Thymus (tissue), 11 donors: ENCODE measurements at regions not wholly inside any gene's neighbourhood (a gene's known extent, or its start where the extent isn't known, plus 50 kb on each side); places are given as distances from the start of the nearest gene placed in this dataset.
"Not testable (repeated sequence)": the region's sequence is repeated elsewhere in the genome, so short reads cannot be mapped to it uniquely, and the experiment has no call there.

Experiments
- DNase-seq, 9 donors: peaks; one replicate each; pipeline ENCODE4 v3.0.0-alpha.2; 2013; ENCODE audit warnings: low spot score in 9 of 9, low read depth in 6 of 9, missing footprints in 1 of 9
- H3K27ac ChIP-seq, 2 donors: one replicate each; pipeline ENCODE4 v1.5.1; 2013; ENCODE audit warnings: control low read depth in 1 of 2, low read depth in 1 of 2, low read length in 1 of 2, mild to moderate bottlenecking in 1 of 2, moderate library complexity in 1 of 2
- H3K27me3 ChIP-seq, 2 donors: one replicate each; pipeline ENCODE4 v1.5.1; 2013; ENCODE audit warnings: low read length in 1 of 2; ENCODE audit not compliant: control insufficient read depth in 2 of 2, insufficient read depth in 1 of 2
- H3K36me3 ChIP-seq, 2 donors: one replicate each; pipeline ENCODE4 v1.5.1; 2013; ENCODE audit warnings: low read length in 1 of 2, mild to moderate bottlenecking in 1 of 2, moderate library complexity in 1 of 2; ENCODE audit not compliant: control insufficient read depth in 2 of 2, insufficient read depth in 2 of 2
- H3K4me1 ChIP-seq, 2 donors: one replicate each; pipeline ENCODE4 v1.5.1; 2013; ENCODE audit warnings: low read length in 2 of 2; ENCODE audit not compliant: control insufficient read depth in 2 of 2, insufficient read depth in 2 of 2
- H3K4me3 ChIP-seq, 2 donors: one replicate each; pipeline ENCODE4 v1.5.1; 2013; ENCODE audit warnings: low read length in 2 of 2, control low read depth in 1 of 2, mild to moderate bottlenecking in 1 of 2
- H3K9me3 ChIP-seq, 2 donors: one replicate each; pipeline ENCODE4 v1.5.1; 2013; ENCODE audit warnings: low read length in 1 of 2, mild to moderate bottlenecking in 1 of 2; ENCODE audit not compliant: control insufficient read depth in 2 of 2, insufficient read depth in 1 of 2
- WGBS: extraction: QIAGEN DNeasy Blood & Tissue Kit; methylation state at CpG from one replicate; pipeline ENCODE4 v1.1.7; 2013; 5-methylcytosine and 5-hydroxymethylcytosine counted together
- donor health status: healthy.

DNA sequence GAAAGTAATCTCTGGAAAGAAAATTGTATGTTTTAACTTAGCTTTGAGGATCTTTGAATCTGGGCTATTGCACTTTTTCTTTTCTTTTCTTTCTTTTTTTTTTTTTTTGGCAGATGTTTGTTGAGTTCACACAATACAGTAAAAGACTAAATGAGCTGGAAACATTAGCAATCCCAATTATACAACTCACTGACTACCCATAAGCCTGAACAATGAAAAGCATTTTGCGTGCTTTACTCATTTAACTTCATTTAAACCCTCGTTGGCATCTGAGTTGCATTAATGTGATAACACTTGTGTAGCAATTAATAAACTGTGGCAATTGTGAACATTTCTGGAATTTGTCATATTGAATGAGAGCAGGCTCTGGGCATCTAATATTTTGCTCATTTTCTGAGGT is 269.4 kb upstream of the RBMS3 start:
- Histone ChIP-seq H3K27ac (no peak overlapping the region), H3K4me1 (no peaks in the 10 kb centered on the region), H3K9me3 (no peaks in the 10 kb centered on the region), H3K27me3 (no peaks in the 10 kb centered on the region), H3K36me3 (no peaks in the 10 kb centered on the region), H3K4me3 (no peak overlapping the region)
- WGBS, result 98% methylated on average over 2 of the region's 2 CpGs
- no peak for DNase-seq

DNA sequence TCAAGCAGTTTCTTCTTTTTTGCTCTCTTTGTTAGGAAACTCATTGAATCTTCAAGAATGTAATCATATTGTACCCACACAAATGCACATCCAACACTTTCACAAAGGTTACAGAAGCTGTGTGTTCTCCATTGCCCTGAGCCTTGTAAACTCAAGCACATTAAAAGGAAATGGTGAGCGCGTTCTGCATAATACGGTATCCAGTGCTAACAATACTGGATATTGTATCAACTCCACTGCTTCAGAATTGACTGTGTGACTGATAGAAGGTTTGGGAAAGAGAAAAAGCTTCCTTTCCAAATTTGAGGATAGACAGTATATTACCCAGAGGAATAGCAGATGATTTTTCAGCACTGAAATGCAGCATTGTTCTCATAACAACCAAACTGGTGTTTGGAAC is 268.9 kb upstream of the RBMS3 start:
- Histone ChIP-seq H3K4me3 (no peak overlapping the region), H3K4me1 (no peaks in the 10 kb centered on the region), H3K27ac (no peak overlapping the region), H3K36me3 (no peaks in the 10 kb centered on the region), H3K9me3 (no peaks in the 10 kb centered on the region), H3K27me3 (no peaks in the 10 kb centered on the region)
- 98% methylated on average over 3 of the region's 3 CpGs for WGBS
- no peak for DNase-seq

DNA sequence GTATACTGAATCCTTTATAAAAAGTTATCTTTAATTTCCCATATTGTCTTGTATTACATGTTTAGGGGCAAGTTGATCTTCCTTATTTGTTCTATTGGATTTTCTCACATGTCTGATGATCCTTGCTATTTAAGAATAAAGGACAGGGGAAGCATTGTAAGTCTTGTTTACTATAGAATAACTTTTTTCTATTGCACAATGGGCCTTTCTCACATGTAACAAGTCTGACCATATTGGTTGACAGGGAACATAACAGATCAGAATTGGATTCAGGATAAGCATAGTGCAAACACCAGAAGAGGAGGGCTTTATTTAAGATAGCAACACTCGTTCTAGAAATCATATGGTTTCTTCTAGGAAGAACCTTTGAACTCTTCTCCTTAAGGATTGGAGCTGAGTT is 257.9 kb upstream of the RBMS3 start:
- Histone ChIP-seq H3K4me1 (no peaks in the 10 kb centered on the region), H3K4me3 (no peak overlapping the region), H3K9me3 (no peaks in the 10 kb centered on the region), H3K27me3 (no peaks in the 10 kb centered on the region), H3K27ac (no peak overlapping the region), H3K36me3 (no peaks in the 10 kb centered on the region)
- 97% methylated on average over 1 of the region's 1 CpG for WGBS
- DNase-seq, result no peak

DNA sequence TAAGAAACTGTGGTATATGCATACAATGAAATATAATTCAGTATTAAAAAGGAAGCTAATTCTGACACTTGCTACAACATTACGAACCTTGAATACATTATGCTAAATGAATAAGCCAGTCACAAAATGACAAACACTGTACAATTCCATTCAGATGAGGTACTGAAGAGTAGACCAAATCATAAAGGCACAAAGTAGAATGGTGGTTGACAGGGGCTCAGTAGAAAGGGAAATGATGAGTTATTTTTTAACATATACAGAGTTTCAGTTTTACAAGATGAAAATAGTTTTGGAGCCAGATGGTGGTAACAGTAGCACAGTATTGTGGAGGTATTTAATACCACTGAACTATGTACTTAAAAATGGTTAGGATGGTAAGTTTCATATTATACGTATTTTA is 254.6 kb upstream of the RBMS3 start:
- 95% methylated on average over 2 of the region's 2 CpGs for WGBS
- Histone ChIP-seq H3K36me3 (no peaks in the 10 kb centered on the region), H3K4me1 (no peaks in the 10 kb centered on the region), H3K27ac (no peak overlapping the region), H3K9me3 (no peaks in the 10 kb centered on the region), H3K4me3 (no peak overlapping the region), H3K27me3 (no peaks in the 10 kb centered on the region)
- DNase-seq, result no peak

DNA sequence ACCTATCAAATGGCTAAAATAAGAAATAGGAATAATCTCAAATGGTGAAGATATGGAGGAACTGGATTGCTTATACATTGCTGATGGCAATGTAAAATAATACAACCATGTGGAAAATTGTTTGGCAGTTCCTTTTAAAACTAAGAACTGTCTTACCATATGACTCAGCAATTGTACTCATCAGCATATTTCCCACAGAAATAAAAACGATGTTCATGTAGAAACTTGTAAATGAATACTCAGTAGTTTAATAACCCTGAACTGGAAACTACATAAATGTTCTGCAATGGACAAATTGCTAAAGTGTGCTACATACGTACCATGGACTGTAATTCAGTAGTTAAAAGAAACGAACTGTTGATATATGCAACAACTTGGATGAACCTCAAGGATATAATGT is 253.9 kb upstream of the RBMS3 start:
- H3K9me3 ChIP-seq, result no peaks in the 10 kb centered on the region
- H3K27me3 ChIP-seq, result no peaks in the 10 kb centered on the region
- WGBS, result 91% methylated on average over 3 of the region's 3 CpGs
- no peaks in the 10 kb centered on the region for H3K36me3 ChIP-seq
- no peak overlapping the region for H3K27ac ChIP-seq
- no peak overlapping the region for H3K4me3 ChIP-seq
- no peak for DNase-seq
- no peaks in the 10 kb centered on the region for H3K4me1 ChIP-seq

DNA sequence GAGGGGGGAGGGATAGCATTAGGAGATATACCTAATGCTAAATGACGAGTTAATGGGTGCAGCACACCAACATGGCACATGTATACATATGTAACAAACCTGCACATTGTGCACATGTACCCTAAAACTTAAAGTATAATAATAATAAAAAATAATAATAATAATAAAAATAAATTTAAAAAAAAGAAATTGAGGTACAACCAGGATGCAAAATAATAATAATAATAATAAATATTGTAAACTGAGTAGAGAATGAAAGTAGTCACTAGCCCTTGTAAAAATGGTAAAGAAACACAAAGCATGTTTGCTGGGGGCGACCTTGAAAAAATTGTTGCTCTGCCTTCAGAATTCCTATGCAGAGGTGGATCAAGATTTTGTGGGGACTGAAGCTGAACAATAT is 249.7 kb upstream of the RBMS3 start:
- H3K4me3 ChIP-seq, H3K9me3 ChIP-seq, H3K36me3 ChIP-seq, DNase-seq, H3K27me3 ChIP-seq, H3K4me1 ChIP-seq, H3K27ac ChIP-seq: not testable (repeated sequence)
- WGBS, result 59% methylated on average over 2 of the region's 2 CpGs

DNA sequence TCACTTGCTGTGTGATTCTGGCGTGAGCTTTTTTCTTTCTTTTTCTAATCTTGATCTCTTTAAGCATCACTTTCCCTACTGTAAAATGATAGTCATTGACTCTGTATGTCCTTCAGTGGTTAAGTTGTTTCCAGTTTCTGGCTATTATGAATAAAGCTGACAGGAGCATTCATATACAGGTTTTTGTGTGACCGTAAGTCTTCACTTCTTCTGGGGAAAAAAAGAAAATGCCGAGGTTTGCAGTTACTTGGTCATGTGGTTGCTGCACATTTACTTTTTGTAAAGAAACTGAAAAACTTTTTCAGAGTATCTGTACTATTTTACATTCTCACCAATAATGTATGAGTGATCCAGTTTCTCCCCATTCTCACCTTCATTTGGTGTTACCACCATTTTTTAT is 247.4 kb upstream of the RBMS3 start:
- WGBS, result 97% methylated on average over 3 of the region's 3 CpGs
- Histone ChIP-seq H3K36me3 (no peaks in the 10 kb centered on the region), H3K27ac (no peak overlapping the region), H3K27me3 (no peaks in the 10 kb centered on the region), H3K4me1 (no peaks in the 10 kb centered on the region), H3K9me3 (no peaks in the 10 kb centered on the region), H3K4me3 (no peak overlapping the region)
- no peak for DNase-seq

DNA sequence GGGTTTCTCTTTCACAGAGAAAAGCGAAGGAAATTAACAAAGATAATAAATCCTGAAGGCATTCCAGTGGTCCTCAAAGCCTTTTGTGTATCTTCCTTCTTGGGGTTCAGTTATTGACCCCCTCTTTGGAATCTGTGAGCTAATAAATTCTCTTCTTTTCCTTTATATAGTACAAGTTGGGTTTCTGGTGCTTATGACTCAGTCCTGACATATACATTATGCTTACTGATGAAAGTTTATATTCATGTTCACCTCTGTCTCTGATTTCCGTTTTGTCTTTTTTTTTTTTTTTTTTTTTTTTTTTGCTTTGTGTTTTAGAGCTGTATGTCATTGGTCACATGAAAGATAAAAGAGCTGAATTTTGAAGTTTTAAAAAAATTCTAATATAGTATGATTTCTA is 230.7 kb upstream of the RBMS3 start:
- no peaks in the 10 kb centered on the region for H3K9me3 ChIP-seq
- no peaks in the 10 kb centered on the region for H3K27me3 ChIP-seq
- DNase-seq, result no peak
- WGBS, result 92% methylated on average over 2 of the region's 2 CpGs
- H3K27ac ChIP-seq, result no peak overlapping the region
- no peaks in the 10 kb centered on the region for H3K4me1 ChIP-seq
- no peak overlapping the region for H3K4me3 ChIP-seq
- H3K36me3 ChIP-seq, result no peaks in the 10 kb centered on the region

DNA sequence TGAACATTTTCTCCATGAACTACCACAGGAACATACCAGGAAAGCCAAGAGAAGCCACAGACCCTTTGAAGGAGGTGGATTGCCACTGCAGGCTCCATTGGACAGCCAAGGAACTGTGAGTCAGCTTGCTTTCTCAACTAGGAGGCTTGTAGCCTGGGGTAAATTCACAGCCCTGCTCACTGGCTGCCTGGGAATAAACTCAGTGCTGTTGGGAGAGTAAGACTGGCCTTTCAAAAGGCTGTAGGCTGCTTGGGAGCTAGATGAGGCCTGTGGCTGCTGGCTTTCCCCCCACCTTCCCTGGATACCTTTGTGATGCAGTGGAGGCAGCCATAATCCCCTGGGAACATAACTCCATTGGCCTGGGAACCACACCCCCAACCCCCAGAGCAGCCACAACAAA is 223.5 kb upstream of the RBMS3 start:
- Histone ChIP-seq H3K27ac (no peak overlapping the region), H3K27me3 (no peaks in the 10 kb centered on the region), H3K4me1 (no peaks in the 10 kb centered on the region), H3K36me3 (no peaks in the 10 kb centered on the region), H3K9me3 (peaks cover 0 to 8% of the 10 kb centered on the region in 2 donors), H3K4me3 (no peak overlapping the region)
- no peak for DNase-seq

DNA sequence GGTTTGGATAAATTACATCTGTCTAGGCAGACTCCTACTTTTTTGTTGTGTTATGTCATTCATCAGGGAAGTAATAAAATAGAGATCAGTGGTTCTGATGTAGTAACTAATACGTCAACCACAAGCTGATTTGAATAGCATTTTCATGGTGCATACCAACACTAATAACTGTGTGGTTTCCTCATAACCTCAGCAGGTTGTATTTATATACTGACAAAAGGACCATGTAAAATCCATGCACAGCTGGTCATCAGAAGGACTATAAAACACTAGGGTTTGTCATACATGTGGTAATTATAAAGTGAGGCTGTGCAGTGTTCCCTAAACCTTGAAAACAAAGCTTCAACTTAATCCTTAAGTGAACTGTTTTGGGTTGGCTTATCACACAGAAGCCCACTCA is 216.8 kb upstream of the RBMS3 start:
- no peaks in the 10 kb centered on the region for H3K36me3 ChIP-seq
- H3K4me3 ChIP-seq, result no peak overlapping the region
- WGBS, result 70% methylated on average over 1 of the region's 1 CpG
- DNase-seq, result no peak
- H3K9me3 ChIP-seq, result no peaks in the 10 kb centered on the region
- no peaks in the 10 kb centered on the region for H3K27me3 ChIP-seq
- H3K4me1 ChIP-seq, result no peaks in the 10 kb centered on the region
- H3K27ac ChIP-seq, result no peak overlapping the region
